Tibial artery (tissue), 4 donors: ENCODE measurements at regions not wholly inside any gene's neighbourhood (a gene's known extent, or its start where the extent isn't known, plus 50 kb on each side); places are given as distances from the start of the nearest gene placed in this dataset.

Source experiments
- DNase-seq, 2 donors: peaks; one replicate each; pipeline ENCODE4 v3.0.0-alpha.2; 2019
- H3K27ac ChIP-seq, 2 donors: fragments of 200-600 bp; sonication (generic) in 1 of 2; 1 replicate in 1 of 2; 2 replicates in 1 of 2; pipeline ENCODE4 v1.5.1; 2018 to 2019; ENCODE audit warnings: mild to moderate bottlenecking in 1 of 2
- H3K27me3 ChIP-seq, 2 donors: fragments of 200-600 bp; sonication (generic) in 1 of 2; one replicate each; pipeline versions ENCODE4 v1.5.1 to v1.6.0; 2016 to 2019
- H3K36me3 ChIP-seq, 3 donors: fragments of 200-600 bp; sonication (generic) in 2 of 3; one replicate each; pipeline ENCODE4 v1.5.1; 2016 to 2019; ENCODE audit warnings: mild to moderate bottlenecking in 2 of 3
- H3K4me1 ChIP-seq, 4 donors: fragments of 200-600 bp; sonication (generic) in 2 of 4; 1 replicate in 3 of 4; 2 replicates in 1 of 4; pipeline ENCODE4 v1.5.1; 2016 to 2019
- H3K4me3 ChIP-seq, 2 donors: fragments of 200-600 bp; sonication (generic) in 1 of 2; 1 replicate in 1 of 2; 2 replicates in 1 of 2; pipeline ENCODE4 v1.5.1; 2018 to 2019; ENCODE audit warnings: mild to moderate bottlenecking in 2 of 2
- H3K9me3 ChIP-seq, 3 donors: fragments of 200-600 bp; sonication (generic) in 1 of 3; one replicate each; pipeline ENCODE4 v1.5.1; 2016 to 2019
- intact Hi-C: fragments of 100-400 bp; cut with DNase I; formaldehyde crosslinking; loops from one replicate; pipeline ENCODE4 v1.15.0; 2023; ENCODE audit warnings: low total_unique reads
- TF ChIP-seq, protein P1 (sequence below), 2 experiments: fragments of 200-600 bp in 1 of 2; fragments of 450-650 bp in 1 of 2; IDR thresholded peaks; one replicate each; pipeline ENCODE4 v1.5.1; 2017 to 2019; ENCODE audit warnings: antibody characterized with exemption in 2 of 2, mild to moderate bottlenecking in 1 of 2, moderate library complexity in 1 of 2

DNA sequence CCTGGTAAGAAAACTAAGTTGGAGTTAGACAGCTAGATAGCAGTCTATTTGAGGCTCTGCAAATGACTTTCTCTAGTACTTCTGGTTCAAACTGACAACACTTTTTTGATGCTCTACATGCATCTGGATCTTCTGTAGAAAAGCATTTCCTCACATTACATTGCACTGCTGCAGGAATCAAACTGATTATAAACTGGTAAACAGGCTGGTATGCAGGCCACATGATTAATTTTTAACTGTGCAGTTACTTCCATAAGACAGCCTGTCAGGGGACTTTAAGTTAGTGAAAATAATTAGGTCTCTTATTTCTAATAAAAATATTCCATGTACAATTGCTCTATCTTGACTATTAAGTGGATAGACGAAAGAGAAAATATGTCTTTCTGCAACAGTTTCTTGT, 550.0 kb upstream of the ALCAM start:
- DNase-seq, result no peak
- TF ChIP-seq, protein P1, sequence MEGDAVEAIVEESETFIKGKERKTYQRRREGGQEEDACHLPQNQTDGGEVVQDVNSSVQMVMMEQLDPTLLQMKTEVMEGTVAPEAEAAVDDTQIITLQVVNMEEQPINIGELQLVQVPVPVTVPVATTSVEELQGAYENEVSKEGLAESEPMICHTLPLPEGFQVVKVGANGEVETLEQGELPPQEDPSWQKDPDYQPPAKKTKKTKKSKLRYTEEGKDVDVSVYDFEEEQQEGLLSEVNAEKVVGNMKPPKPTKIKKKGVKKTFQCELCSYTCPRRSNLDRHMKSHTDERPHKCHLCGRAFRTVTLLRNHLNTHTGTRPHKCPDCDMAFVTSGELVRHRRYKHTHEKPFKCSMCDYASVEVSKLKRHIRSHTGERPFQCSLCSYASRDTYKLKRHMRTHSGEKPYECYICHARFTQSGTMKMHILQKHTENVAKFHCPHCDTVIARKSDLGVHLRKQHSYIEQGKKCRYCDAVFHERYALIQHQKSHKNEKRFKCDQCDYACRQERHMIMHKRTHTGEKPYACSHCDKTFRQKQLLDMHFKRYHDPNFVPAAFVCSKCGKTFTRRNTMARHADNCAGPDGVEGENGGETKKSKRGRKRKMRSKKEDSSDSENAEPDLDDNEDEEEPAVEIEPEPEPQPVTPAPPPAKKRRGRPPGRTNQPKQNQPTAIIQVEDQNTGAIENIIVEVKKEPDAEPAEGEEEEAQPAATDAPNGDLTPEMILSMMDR (IDR thresholded peaks at IDR 0.05), result no peak
- no peaks in the 10 kb centered on the region for H3K4me1 ChIP-seq
- peaks cover 0 to 14% (median 13%) of the 10 kb centered on the region in 3 donors for H3K9me3 ChIP-seq
- no peak overlapping the region for H3K4me3 ChIP-seq
- H3K27me3 ChIP-seq, result no peaks in the 10 kb centered on the region
- H3K27ac ChIP-seq, result no peak overlapping the region
- intact Hi-C loops, result no loop called here
- H3K36me3 ChIP-seq, result no peaks in the 10 kb centered on the region

DNA sequence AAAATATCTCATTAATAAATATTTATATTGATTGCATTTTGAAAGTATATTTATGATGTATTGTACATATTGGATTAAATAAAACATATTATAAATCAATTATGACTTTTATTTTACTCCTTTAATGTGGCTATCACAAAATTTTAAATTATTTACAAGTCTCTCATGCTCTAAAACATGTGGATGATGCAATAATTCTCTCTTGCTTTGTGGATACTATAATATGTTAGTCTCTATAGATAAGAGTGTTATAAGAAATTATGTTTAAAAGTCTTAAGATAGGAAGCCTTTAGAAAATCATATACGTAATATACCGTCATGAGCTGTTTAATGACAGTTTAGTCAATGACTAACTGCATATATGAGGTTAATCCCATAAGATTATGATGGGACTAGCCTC, 547.4 kb upstream of the ALCAM start:
- Histone ChIP-seq H3K9me3 (peaks cover 0 to 15% (median 14%) of the 10 kb centered on the region in 3 donors), H3K27me3 (no peaks in the 10 kb centered on the region), H3K27ac (no peak overlapping the region), H3K36me3 (no peaks in the 10 kb centered on the region), H3K4me1 (no peaks in the 10 kb centered on the region), H3K4me3 (no peak overlapping the region)
- intact Hi-C loops, result no loop called here
- no peak for DNase-seq
- TF ChIP-seq, protein P1 (IDR thresholded peaks at IDR 0.05), result no peak

DNA sequence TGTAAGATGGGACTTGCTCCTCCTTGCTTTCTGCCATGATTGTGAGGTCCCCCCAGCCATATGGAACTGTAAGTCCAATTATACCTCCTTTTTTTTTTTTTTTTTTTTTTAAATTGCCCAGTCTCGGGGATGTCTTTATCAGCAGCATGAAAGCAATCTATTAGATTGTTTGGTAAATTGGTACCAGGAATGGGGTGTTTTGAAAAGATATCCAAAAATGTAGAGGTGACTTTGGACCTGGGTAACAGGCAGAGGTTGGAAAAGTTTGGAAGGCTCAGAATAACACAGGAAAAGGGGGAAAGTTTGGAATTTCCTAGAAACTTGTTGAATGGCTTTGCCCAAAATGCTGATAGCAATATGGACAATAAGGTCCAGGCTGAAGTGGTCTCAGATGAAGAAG, 545.8 kb upstream of the ALCAM start:
- Histone ChIP-seq H3K4me3 (no peak overlapping the region), H3K27ac (no peak overlapping the region), H3K9me3 (peaks cover 0 to 15% (median 14%) of the 10 kb centered on the region in 3 donors), H3K27me3 (no peaks in the 10 kb centered on the region), H3K36me3 (no peaks in the 10 kb centered on the region), H3K4me1 (no peaks in the 10 kb centered on the region)
- TF ChIP-seq, protein P1 (IDR thresholded peaks at IDR 0.05), result no peak
- intact Hi-C loops, result no loop called here
- DNase-seq, result no peak

GRCh38 chr3:104825116-104825515, 541.6 kb upstream of the ALCAM start:
- TF ChIP-seq, protein P1 (IDR thresholded peaks at IDR 0.05), result no peak
- Histone ChIP-seq H3K36me3 (no peaks in the 10 kb centered on the region), H3K27ac (no peak overlapping the region), H3K27me3 (no peaks in the 10 kb centered on the region), H3K4me3 (no peak overlapping the region), H3K9me3 (peaks cover 0 to 15% (median 14%) of the 10 kb centered on the region in 3 donors), H3K4me1 (no peaks in the 10 kb centered on the region)
- no peak for DNase-seq
- intact Hi-C loops, result no loop called here

DNA sequence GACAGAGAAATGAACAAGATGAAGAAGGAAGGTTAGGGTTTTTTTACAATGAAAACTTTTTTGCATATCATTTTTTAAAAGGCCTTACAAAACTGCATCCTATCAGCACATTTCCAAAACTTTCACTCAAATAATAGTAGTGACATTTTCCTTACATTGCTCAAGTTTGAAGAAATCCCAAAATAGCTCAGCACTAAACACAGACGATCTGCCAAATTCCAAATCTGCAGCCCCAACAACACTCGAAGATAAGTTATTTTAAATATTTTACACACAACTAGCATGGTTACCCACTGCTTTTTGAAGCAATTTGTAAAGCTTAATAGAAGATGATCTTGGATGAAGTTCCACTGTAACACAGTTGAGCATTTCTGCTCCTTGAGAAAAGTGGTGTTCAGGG, 535.6 kb upstream of the ALCAM start:
- Histone ChIP-seq H3K4me1 (peaks cover 0 to 12% (median 0%) of the 10 kb centered on the region in 4 donors), H3K27ac (no peak overlapping the region), H3K36me3 (no peaks in the 10 kb centered on the region), H3K9me3 (no peaks in the 10 kb centered on the region), H3K4me3 (no peak overlapping the region), H3K27me3 (no peaks in the 10 kb centered on the region)
- TF ChIP-seq, protein P1 (IDR thresholded peaks at IDR 0.05), result no peak
- intact Hi-C loops, result no loop called here
- no peak for DNase-seq

GRCh38 chr3:104832530-104832929, 534.2 kb upstream of the ALCAM start:
- intact Hi-C loops, result no loop called here
- no peak for DNase-seq
- Histone ChIP-seq H3K27me3 (no peaks in the 10 kb centered on the region), H3K9me3 (no peaks in the 10 kb centered on the region), H3K36me3 (no peaks in the 10 kb centered on the region), H3K4me1 (peaks cover 0 to 12% (median 0%) of the 10 kb centered on the region in 4 donors), H3K4me3 (no peak overlapping the region), H3K27ac (no peak overlapping the region)
- TF ChIP-seq, protein P1 (IDR thresholded peaks at IDR 0.05), result no peak
